Fibroblast of villous mesenchyme (primary cell): ENCODE measurements at regions not wholly inside any gene's neighbourhood (a gene's known extent, or its start where the extent isn't known, plus 50 kb on each side); places are given as distances from the start of the nearest gene placed in this dataset.

Experiments
- DNase-seq: peaks from one replicate; pipeline ENCODE4 v3.0.0-alpha.2; 2010; ENCODE audit warnings: low read depth
- H3K4me3 ChIP-seq: 2 replicates; pipeline ENCODE4 v1.5.1; 2011; ENCODE audit warnings: low read depth, mild to moderate bottlenecking, low read length
- TF ChIP-seq, protein P1 (sequence below): IDR thresholded peaks from 2 replicates; pipeline ENCODE4 v1.5.1; 2012; ENCODE audit warnings: low read depth, mild to moderate bottlenecking, low read length; ENCODE audit not compliant: insufficient read depth

DNA sequence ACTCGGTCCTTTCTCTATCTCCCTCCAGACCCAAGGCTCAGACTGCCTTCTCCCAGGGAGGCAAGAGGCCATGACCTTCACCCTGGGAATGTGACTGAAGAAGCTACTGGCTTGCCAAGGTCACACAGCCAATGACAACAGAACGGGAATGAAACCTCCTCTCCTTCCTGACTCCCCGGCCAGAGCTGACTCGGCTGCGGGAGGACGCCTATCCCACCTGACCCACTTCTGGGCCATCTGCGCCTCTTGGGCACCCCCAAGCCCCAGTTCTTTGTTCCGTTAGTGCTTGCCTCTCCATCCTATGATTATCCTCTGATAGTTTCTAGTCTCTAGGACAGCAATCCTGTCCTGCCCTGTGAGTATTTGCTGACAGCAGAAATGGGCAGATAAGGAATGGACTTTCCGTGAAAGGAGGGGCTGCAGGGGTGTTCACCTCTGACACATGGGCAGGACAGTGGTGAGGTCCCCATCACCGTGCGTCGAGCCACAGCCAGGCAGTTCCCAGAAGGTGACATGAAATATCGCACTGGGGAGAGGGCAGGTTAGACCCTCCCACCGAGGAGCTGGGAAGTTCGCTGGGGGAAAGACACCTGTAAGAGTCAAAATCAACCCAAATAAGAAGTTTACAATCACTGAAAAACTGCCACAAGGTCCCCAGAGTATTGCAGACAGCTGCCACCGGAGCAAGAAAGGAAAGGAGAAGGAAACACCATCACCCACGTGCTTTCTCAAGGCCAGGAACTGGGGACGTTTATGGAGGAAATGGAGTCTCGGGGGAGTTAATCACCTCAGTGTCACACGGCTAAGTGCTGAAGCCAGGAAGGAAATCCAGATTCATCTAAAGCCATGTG is 63.0 kb downstream of the INSIG1 start:
- TF ChIP-seq, protein P1, sequence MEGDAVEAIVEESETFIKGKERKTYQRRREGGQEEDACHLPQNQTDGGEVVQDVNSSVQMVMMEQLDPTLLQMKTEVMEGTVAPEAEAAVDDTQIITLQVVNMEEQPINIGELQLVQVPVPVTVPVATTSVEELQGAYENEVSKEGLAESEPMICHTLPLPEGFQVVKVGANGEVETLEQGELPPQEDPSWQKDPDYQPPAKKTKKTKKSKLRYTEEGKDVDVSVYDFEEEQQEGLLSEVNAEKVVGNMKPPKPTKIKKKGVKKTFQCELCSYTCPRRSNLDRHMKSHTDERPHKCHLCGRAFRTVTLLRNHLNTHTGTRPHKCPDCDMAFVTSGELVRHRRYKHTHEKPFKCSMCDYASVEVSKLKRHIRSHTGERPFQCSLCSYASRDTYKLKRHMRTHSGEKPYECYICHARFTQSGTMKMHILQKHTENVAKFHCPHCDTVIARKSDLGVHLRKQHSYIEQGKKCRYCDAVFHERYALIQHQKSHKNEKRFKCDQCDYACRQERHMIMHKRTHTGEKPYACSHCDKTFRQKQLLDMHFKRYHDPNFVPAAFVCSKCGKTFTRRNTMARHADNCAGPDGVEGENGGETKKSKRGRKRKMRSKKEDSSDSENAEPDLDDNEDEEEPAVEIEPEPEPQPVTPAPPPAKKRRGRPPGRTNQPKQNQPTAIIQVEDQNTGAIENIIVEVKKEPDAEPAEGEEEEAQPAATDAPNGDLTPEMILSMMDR, result no peak
- H3K4me3 ChIP-seq, result no peak overlapping the region
- DNase-seq, result no peak

DNA sequence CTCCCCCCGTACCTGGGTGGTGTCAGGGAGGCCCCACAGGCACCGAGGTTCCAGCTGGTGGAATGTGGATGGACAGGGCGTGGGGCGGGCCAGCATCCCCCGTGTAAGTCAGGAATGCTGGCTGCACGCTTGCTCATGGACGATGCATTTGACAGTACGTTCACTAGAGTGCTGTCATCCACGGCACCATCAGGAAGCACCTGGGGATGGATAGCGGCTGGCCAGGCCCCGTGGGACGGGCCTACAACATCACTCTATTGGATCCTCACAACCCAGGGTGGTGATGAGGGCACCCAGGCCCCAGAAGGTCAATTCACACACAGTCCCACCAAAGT is 63.6 kb downstream of the INSIG1 start:
- no peak for DNase-seq
- TF ChIP-seq, protein P1, result no peak

DNA sequence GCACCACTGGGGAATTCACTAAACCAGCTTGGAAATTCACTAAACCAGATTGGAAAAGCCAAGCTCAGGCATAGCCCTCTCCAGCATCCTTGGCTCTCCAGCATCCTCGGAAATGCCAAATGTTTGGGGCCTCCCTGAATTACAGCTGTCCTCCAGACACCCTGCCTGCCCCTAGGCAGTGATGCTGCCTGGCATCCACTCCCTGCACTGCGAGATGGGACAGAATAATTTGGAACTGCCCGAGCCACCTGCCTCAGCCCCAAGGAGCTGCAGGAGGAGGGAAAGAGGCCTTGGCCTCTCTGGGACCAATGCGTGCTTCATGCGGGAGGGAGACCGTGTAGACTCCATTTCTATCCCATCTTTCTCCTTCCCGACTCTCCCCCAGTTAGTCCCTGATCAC is 64.3 kb downstream of the INSIG1 start:
- no peak for DNase-seq
- no peak overlapping the region for H3K4me3 ChIP-seq
- TF ChIP-seq, protein P1, result no peak

More for the DNA sequence above, 63.6 kb downstream of the INSIG1 start:
- no peak overlapping the region for H3K4me3 ChIP-seq

DNA sequence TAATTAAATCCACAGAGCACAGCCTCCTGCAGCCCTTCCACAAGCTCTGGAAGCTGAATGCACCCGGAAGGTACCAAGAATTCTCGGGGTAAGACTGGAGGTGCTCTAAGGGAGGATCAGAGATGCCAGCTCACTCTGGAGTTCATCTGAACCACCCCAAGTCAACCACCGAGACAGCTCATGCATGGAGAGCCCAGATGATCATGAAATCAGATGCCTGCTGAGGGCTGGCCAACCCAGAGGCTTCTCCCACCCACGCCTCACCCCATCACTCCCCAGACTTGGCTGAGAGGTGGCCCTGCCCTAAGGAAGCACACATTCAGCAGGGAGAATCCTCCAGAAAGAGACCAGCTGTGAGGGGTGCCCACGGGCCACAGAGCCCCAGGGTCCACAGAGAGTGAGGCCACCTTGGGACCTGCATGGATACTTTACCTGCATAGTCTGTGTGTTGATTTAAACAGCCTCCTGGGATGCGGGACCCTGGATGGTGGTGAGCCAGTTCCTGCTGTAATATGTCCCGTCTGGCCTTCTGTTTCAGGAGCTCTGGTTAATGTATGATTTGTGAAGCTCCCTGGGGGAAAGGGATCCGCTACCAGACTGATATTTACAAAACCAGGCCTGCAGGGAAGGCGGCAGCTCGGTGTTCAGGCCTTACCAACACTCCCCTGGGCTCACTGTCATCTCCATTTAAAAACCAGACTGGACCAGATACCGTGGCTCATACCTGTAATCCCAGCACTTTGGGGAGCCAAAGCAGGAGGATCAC is 64.9 kb downstream of the INSIG1 start:
- no peak overlapping the region for H3K4me3 ChIP-seq
- no peak for DNase-seq
- TF ChIP-seq, protein P1, result no peak

DNA sequence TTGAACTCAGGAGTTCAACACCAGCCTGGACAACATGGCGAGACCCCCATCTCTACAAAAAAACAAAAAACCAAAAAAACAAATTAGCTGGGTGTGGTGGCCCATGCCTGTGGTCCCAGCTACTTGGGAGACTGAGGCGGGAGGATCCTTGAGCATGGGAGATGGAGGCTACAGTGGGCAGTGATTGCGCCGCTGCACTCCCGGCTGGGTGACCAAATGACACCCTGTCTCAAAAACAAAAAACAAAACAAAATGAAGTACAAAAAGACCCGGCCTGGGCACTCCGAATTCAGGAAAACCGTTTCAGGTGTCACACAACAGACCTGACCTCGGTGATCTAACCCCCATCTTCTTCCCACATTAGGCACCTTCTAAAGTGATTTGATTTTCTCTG is 65.5 kb downstream of the INSIG1 start:
- DNase-seq, result no peak
- TF ChIP-seq, protein P1, result no peak
- H3K4me3 ChIP-seq, result no peak overlapping the region

DNA sequence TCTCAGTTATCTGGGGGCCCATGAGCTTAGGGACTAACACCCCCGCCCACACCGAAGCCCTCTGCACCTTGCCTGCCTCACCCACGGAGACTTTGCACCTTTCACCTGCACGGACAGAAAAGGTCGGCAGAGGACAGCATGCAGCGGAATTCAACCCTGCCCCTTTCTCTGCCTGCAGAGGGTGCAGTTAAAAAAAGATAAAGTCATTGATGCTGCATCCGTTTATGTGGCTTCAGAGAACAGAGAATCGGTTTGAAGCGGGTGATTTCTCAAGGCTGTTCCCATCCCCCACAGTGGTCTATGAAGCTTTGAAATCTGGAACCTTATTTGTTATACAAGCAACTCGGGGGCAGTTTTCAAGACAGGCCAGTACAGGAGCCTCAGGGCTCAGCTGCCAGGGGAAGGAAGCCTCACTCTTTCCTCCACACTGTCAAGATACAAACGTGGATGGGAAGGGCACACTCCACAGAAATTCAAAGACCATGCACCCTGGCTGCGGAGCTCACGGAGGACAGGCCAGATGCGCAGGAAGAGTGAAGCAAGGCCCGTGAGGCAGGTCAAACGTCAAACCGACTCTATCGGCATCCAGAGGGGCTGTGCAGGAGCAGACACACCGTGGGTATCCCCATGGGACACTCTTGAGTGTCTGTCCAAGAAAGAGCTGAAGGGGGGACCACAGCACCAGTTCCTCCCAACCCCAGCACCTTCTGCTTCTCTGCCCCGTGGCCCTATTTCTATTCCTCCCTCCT is 66.3 kb downstream of the INSIG1 start:
- TF ChIP-seq, protein P1, result no peak
- DNase-seq, result no peak
- H3K4me3 ChIP-seq, result no peak overlapping the region
